ENCODE measurements at regions not wholly inside any gene's neighbourhood (a gene's known extent, or its start where the extent isn't known, plus 50 kb on each side); places are given as distances from the start of the nearest gene placed in this dataset.

GRCh38 chr7:45292481-45292880, 134.9 kb downstream of the RAMP3 start:
- TF ChIP-seq CTCF (IDR thresholded peaks at IDR 0.05): no peak
- no peak for TF ChIP-seq REST (IDR thresholded peaks at IDR 0.05)
- TF ChIP-seq MAZ (IDR thresholded peaks at IDR 0.05; ENCODE audit: borderline replicate concordance, low read depth, low read length): no peak
- no peak for TF ChIP-seq BCL3 (IDR thresholded peaks at IDR 0.05)
- no peak for TF ChIP-seq RNF2 (IDR thresholded peaks at IDR 0.05; ENCODE audit: borderline replicate concordance, low read depth)
- no peak for TF ChIP-seq POLR2A (IDR thresholded peaks at IDR 0.05; ENCODE audit: low read length)
- no peak for TF ChIP-seq CHD4 (IDR thresholded peaks at IDR 0.05; ENCODE audit: borderline replicate concordance)
- no peak for TF ChIP-seq PHF8 (IDR thresholded peaks at IDR 0.05; ENCODE audit: borderline replicate concordance, low read depth)
- no peak for TF ChIP-seq BHLHE40 (IDR thresholded peaks at IDR 0.05; ENCODE audit: low read depth, low read length)
